Suprapubic skin (tissue), 4 donors: ENCODE measurements at regions not wholly inside any gene's neighbourhood (a gene's known extent, or its start where the extent isn't known, plus 50 kb on each side); places are given as distances from the start of the nearest gene placed in this dataset.

Source experiments
- DNase-seq, 2 donors: peaks; one replicate each; pipeline ENCODE4 v3.0.0-alpha.2; 2019; ENCODE audit warnings: low spot score in 2 of 2
- H3K27ac ChIP-seq: fragments of 200-600 bp; sonication (generic); one replicate; pipeline ENCODE4 v1.5.1; 2019
- H3K27me3 ChIP-seq: fragments of 200-600 bp; sonication (generic); one replicate; pipeline ENCODE4 v1.5.1; 2019
- H3K36me3 ChIP-seq: fragments of 200-600 bp; sonication (generic); one replicate; pipeline ENCODE4 v1.5.1; 2019
- H3K4me1 ChIP-seq: fragments of 200-600 bp; sonication (generic); one replicate; pipeline ENCODE4 v1.5.1; 2019
- H3K4me3 ChIP-seq: fragments of 200-600 bp; sonication (generic); one replicate; pipeline ENCODE4 v1.5.1; 2019; ENCODE audit warnings: mild to moderate bottlenecking
- H3K9me3 ChIP-seq: fragments of 200-600 bp; sonication (generic); one replicate; pipeline ENCODE4 v1.5.1; 2019
- CTCF ChIP-seq, 2 donors: fragments of 200-600 bp in 1 of 2; fragments of 450-650 bp in 1 of 2; sonication (generic) in 1 of 2; IDR thresholded peaks; one replicate each; pipeline ENCODE4 v1.5.1; 2016 to 2019; ENCODE audit warnings: antibody characterized with exemption in 2 of 2, mild to moderate bottlenecking in 1 of 2, moderate library complexity in 1 of 2
- EP300 ChIP-seq: sonication (generic); formaldehyde crosslinking; IDR thresholded peaks from one replicate; pipeline ENCODE4 v1.6.1; 2017; ENCODE audit warnings: antibody characterized with exemption
- POLR2A ChIP-seq, 2 donors: fragments of 450-650 bp; IDR thresholded peaks; one replicate each; pipeline ENCODE4 v1.6.1; 2017; ENCODE audit warnings: antibody characterized with exemption in 2 of 2, mild to moderate bottlenecking in 2 of 2, moderate library complexity in 2 of 2
- POLR2AphosphoS5 ChIP-seq, 3 donors: sonication (generic); formaldehyde crosslinking; IDR thresholded peaks; one replicate each; pipeline ENCODE4 v1.6.1; 2017; ENCODE audit warnings: antibody characterized with exemption in 3 of 3
- WGBS: methylation state at CpG from one replicate; pipeline ENCODE4 v1.1.5; 2018; 5-methylcytosine and 5-hydroxymethylcytosine counted together

GRCh38 chr6:4620284-4621151 is 155.7 kb upstream of the CDYL start:
- H3K9me3 ChIP-seq = no peaks in the 10 kb centered on the region
- H3K36me3 ChIP-seq = no peaks in the 10 kb centered on the region
- no peak overlapping the region for H3K4me3 ChIP-seq
- DNase-seq = no peak
- H3K27ac ChIP-seq = no peak overlapping the region
- H3K27me3 ChIP-seq = no peaks in the 10 kb centered on the region
- H3K4me1 ChIP-seq = no peaks in the 10 kb centered on the region
- 80% methylated on average over 12 of the region's 12 CpGs for WGBS
- TF ChIP-seq CTCF (IDR thresholded peaks at IDR 0.05) (no peak), EP300 (no peak), POLR2AphosphoS5 (IDR thresholded peaks at IDR 0.05) (no peak), POLR2A (IDR thresholded peaks at IDR 0.05) (no peak)

- TF ChIP-seq POLR2A (IDR thresholded peaks at IDR 0.05) = no peak
- TF ChIP-seq CTCF (IDR thresholded peaks at IDR 0.05) = no peak
- TF ChIP-seq POLR2AphosphoS5 (IDR thresholded peaks at IDR 0.05) = no peak
- no peak for TF ChIP-seq EP300
- Histone ChIP-seq H3K36me3 (no peaks in the 10 kb centered on the region), H3K4me3 (no peak overlapping the region), H3K27me3 (no peaks in the 10 kb centered on the region), H3K27ac (no peak overlapping the region), H3K4me1 (peaks cover 10% of the 10 kb centered on the region), H3K9me3 (no peaks in the 10 kb centered on the region)
- no peak for DNase-seq
- WGBS = 87% methylated on average over 8 of the region's 8 CpGs
These were observed 159.9 kb upstream of the CDYL start for GRCh38 chr6:4616311-4616710.

- Histone ChIP-seq H3K27me3 (no peaks in the 10 kb centered on the region), H3K36me3 (no peaks in the 10 kb centered on the region), H3K27ac (no peak overlapping the region), H3K9me3 (no peaks in the 10 kb centered on the region), H3K4me1 (peaks cover 13% of the 10 kb centered on the region), H3K4me3 (no peak overlapping the region)
- no peak for DNase-seq
- TF ChIP-seq EP300 = no peak
- peak in 1 of 3 donors; percentile 22 for TF ChIP-seq POLR2AphosphoS5 (IDR thresholded peaks at IDR 0.05)
- 52% methylated on average over 3 of the region's 3 CpGs for WGBS
These were observed 160.3 kb upstream of the CDYL start for GRCh38 chr6:4615891-4616290.

GRCh38 chr6:4615231-4615630 is 161.0 kb upstream of the CDYL start:
- WGBS = 84% methylated on average over 6 of the region's 6 CpGs
- no peaks in the 10 kb centered on the region for H3K36me3 ChIP-seq
- no peak overlapping the region for H3K4me3 ChIP-seq
- TF ChIP-seq POLR2A (IDR thresholded peaks at IDR 0.05) = no peak
- no peak for TF ChIP-seq POLR2AphosphoS5 (IDR thresholded peaks at IDR 0.05)
- TF ChIP-seq CTCF (IDR thresholded peaks at IDR 0.05) = no peak
- TF ChIP-seq EP300 = no peak
- H3K9me3 ChIP-seq = no peaks in the 10 kb centered on the region
- H3K27ac ChIP-seq = no peak overlapping the region
- H3K27me3 ChIP-seq = no peaks in the 10 kb centered on the region
- DNase-seq = no peak
- peaks cover 20% of the 10 kb centered on the region for H3K4me1 ChIP-seq

GRCh38 chr6:4614637-4615036 is 161.6 kb upstream of the CDYL start:
- Histone ChIP-seq H3K9me3 (no peaks in the 10 kb centered on the region), H3K36me3 (no peaks in the 10 kb centered on the region), H3K27ac (no peak overlapping the region), H3K4me3 (no peak overlapping the region), H3K4me1 (peaks cover 21% of the 10 kb centered on the region), H3K27me3 (no peaks in the 10 kb centered on the region)
- WGBS = 97% methylated on average over 5 of the region's 5 CpGs
- no peak for DNase-seq
- TF ChIP-seq POLR2AphosphoS5 (IDR thresholded peaks at IDR 0.05) = no peak
- no peak for TF ChIP-seq CTCF (IDR thresholded peaks at IDR 0.05)
- no peak for TF ChIP-seq POLR2A (IDR thresholded peaks at IDR 0.05)
- TF ChIP-seq EP300 = no peak
